ENCODE measurements at regions not wholly inside any gene's neighbourhood (a gene's known extent, or its start where the extent isn't known, plus 50 kb on each side); places are given as distances from the start of the nearest gene placed in this dataset.
A peak's percentile ranks its signal among the peaks of the same experiment; 100 is the strongest.

- no peak for DNase-seq
Observed at GRCh38 chr21:14609274-14609673, 63.2 kb upstream of the SAMSN1 start.

- no peak for DNase-seq
Observed at GRCh38 chr21:14607262-14607661, 61.1 kb upstream of the SAMSN1 start.

DNA sequence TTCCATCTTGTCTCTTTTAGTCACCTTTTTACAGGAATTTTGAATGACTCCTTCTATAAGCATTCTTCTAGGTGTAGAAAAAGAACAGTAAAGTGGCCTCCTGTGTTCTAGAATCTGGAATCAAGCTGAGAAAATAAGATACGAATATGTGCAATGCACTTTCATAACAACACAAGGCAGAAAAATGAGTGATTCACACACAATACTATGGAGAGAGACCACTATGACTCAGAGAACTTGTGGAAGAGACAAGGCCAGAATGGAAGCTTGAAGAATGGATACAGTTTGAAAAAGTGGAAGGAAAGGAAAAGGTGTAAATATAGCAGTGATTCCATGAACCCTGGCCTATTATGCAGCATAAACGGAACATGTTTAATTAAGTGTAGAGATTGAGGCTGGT, 57.1 kb upstream of the SAMSN1 start:
- peak; percentile 22 to 39 for DNase-seq

DNA sequence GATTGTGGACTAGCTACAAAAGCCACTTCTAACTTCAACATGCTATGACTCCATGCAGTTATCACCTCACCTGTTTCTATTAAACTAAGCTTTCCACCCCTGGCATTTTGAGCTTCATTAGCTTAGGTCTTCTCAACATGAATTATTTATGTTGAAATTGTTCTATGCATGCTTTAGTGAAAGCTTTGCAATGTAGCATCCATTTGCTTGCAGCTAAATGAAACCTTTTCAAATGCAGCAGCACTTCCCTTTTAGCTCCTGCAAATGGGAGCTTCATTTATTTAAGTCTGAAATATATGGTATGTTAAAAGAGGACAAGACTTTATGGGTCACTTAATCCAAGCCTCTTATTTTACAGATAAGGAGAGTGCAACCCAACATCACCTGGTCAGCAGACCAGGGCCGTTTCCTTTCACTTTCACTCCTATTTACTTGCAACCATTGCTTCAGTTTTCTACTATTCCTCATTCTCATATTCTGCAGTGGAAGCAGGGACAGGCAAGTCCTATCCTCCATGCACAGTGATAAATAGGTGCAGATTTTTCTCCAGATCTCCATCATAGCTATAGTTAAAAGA, 56.4 kb upstream of the SAMSN1 start:
- DNase-seq = peak; percentile 21 to 37

- no peak for DNase-seq
Observed at GRCh38 chr21:14600569-14601297, 54.6 kb upstream of the SAMSN1 start.

DNA sequence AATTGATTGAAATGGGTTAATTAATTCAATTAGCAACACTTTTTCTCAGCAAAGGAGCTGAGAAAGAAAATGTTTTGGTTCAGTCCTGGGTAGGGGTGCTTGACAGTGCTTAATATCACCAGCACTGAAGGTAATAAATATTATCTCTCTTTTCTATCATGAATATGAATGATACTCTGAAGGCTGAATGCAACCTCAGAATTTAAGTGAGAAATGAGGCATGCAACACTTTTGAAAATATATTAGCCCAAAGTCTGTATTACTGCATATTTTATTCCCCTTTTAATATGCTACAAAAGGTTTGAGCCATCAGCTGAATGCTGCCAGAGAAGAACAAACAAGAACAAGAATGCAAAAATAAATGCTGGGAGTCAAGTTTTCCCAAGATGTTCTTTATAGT, 52.0 kb upstream of the SAMSN1 start:
- no peak for DNase-seq

All from inflammatory macrophage treated with lipopolysaccharide for 1 hour (primary cell).